Kidney capillary endothelial cell (primary cell): ENCODE measurements at regions not wholly inside any gene's neighbourhood (a gene's known extent, or its start where the extent isn't known, plus 50 kb on each side); places are given as distances from the start of the nearest gene placed in this dataset.

Experiments used
- DNase-seq: peaks from one replicate; pipeline ENCODE4 v3.0.0-alpha.2; 2018; ENCODE audit warnings: low spot score

- DNase-seq, result no peak
Observed at GRCh38 chr21:20538039-20538658, 460.1 kb upstream of the NCAM2 start.

- DNase-seq, result no peak
Observed at GRCh38 chr21:20545454-20545853, 452.8 kb upstream of the NCAM2 start.

GRCh38 chr21:20551939-20552338, 446.3 kb upstream of the NCAM2 start:
- DNase-seq, result no peak

DNA sequence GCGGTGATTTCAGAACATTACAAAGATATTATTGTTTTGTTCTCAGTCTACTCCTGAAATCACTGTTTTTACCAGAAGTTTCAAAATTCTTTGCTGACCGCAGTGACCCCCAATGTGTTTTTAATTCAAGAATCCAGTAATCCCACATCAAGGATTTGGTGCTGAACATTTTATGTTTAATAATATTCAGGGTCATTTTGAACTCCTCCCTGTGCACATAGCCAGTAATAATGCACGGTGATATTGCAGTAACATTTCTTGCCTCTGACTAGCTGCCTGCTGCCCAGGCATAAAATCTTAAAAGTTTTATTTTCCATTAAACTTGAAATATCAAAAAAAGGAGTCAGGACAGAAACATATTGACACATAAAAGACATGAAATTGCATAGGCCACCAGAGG, 443.4 kb upstream of the NCAM2 start:
- no peak for DNase-seq

DNA sequence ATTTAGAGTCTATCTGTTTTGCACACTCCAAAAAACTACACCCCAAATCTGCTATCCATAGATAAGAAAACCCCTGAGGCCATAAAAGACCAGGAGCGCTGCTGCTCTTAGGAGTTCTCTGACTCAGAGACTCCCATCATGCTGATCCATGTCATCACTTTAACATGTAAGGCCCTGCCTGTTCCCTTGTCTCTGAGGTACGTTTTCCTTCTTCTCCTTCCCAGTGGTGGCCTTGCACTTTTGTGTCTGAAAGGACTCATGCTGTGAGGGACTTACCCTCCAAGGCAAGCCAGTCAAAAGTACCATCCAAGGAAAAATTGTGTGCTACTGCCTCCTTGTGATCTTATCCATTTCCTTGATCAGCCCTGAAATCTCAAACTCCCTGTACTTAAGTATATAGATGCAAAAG, 427.4 kb upstream of the NCAM2 start:
- DNase-seq, result no peak

DNA sequence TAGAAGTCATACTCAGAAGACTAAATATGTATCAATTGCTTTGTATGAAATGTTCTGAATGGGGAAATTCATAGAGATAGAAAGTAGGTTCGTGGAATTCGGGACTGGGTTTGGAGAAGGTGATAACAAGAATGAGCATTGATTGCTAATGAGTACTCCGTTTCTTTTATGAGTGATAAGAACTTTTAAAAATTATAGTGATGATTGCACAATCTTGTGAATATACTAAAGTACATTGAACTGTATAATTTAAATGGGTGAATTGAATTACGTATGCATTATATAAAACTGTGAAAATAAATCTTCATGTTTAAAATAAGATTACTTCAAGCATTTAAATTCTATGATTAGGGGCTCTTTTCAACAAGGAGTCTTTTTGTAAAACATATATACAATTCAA, 425.6 kb upstream of the NCAM2 start:
- no peak for DNase-seq

DNA sequence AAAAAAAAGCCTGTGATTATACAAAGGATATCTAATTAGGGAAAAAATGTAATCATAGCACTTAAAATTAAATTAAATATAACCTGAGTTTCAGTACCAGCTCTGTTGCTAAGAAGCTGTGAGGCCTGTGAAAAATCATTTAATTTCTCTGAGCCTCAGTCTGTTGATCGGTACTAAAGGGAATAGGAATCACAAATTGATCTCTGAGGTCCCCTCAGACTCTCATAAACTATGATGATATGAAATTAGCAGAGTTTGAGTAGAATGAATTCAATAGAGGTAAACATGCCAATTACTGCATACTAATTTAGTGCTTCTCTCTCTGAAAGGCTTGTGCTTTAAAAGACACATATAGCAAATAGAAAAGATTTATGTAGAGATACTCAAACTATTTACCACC, 416.8 kb upstream of the NCAM2 start:
- no peak for DNase-seq

- no peak for DNase-seq
Observed at GRCh38 chr21:20591284-20591683, 406.9 kb upstream of the NCAM2 start.

DNA sequence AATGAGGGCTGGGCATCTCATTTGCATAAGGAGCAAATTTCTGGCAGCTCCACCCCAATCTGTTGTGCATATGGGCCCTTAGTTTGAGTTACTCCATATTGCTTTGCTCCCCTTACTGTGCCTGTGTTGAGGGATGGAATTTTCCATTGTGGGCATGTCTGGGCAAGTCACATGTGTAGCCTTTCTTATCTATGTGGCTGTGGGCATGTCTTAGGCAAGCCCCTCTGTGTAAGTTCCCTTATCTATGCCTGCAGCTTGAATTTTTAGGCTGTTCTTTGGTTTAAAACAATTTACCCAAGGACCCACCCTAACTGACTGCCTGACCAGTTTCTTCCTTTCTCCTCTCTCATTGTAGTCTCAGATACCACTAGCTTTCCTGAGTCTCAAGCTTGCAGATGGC, 405.7 kb upstream of the NCAM2 start:
- DNase-seq, result no peak

DNA sequence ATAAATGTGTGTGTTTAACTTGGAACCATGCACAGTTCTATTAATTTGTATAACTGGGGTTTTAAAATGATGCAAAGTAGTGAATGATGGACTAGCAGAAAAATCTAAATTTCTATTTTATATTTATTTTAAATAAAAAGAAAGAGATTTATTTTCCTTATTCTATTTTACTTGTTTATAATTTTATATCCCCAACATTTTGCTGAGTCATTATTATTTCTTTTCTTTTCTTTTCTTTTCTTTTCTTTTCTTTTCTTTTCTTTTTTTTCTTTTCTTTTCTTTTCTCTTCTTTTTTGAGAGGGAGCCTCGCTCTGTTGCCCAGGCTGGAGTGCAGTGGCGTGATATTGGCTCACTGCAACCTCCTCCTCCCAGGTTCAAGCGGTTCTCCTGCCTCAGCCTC, 395.0 kb upstream of the NCAM2 start:
- no peak for DNase-seq

- DNase-seq, result no peak
Observed at GRCh38 chr21:20611008-20611407, 387.2 kb upstream of the NCAM2 start.

DNA sequence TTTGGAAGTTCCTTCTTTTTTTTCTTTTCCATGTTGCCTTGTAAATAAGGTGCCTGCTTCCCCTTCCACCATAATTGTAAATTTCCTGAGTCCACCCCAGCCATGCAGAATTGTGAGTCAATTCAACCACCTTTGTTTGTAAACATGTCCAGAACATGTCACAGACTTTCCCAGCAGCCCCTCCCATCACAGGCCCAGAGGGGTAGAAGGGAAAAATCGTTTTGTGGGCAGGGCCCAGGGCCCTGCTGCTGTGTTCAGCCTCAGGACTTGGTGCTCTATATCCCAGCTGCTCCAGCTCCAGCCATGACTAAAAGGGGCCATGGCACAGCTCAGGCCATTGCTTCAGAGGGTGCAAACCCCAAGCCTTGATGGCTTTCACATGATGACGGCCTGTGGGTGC, 384.6 kb upstream of the NCAM2 start:
- DNase-seq, result no peak

- no peak for DNase-seq
Observed at GRCh38 chr21:20617130-20617529, 381.1 kb upstream of the NCAM2 start.

- no peak for DNase-seq
Observed at GRCh38 chr21:20618878-20619277, 379.3 kb upstream of the NCAM2 start.

GRCh38 chr21:20627594-20627993, 370.6 kb upstream of the NCAM2 start:
- DNase-seq, result no peak

DNA sequence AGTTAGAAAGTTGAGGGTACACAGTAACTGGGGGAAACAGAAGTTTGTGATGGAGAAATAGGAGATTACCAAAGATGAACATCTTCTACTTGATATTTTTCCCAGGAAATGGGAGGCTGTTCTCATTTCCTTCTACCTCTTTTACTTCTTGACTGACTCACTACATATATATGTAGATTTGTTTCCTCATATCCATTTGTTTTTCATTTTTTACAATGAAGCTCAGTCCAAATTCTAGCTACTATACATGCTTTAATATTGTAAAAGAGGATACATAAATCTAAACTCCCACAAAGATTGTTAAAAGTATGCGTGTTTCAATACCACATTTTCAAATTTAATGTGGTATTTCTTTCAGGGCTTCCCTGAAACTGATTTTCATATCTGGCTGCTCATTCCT, 366.6 kb upstream of the NCAM2 start:
- DNase-seq, result no peak

DNA sequence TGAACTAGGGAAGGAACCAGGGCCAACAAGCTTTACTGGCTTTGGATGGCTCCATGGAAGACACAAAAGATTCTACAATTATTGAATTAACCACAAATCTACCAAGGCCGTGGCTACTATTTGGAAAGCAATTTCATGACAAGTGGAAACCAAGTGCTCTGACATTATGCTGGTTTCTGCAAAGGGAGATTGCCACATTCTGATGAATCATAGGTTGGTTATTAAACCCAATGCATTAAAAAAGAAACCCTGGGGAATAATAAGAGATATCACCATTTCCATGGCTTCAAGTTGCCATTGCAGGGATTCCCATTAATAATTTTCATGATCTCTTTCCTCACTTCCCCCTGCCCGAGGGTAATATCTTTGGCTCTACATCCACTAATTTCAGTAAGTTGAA, 359.2 kb upstream of the NCAM2 start:
- DNase-seq, result no peak

DNA sequence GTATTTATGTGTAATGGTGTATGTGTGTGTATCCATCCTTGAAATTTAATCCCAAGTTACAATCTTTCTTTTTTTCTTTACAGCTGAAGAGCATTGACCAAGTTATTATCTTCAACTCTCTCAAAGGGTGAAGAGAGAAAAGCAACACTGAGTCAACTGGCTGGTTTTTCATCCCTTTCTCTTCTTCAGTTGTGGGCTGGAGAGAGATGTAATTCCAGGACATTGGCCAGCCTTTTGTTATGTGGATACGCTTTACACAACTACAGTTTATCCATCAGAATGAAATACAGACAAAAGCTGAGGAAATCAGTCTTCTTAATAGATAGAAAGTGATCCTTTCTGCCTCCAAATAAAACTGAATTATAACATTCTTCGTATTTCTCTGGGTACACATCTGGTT, 357.0 kb upstream of the NCAM2 start:
- no peak for DNase-seq

GRCh38 chr21:20642681-20643080, 355.5 kb upstream of the NCAM2 start:
- no peak for DNase-seq

DNA sequence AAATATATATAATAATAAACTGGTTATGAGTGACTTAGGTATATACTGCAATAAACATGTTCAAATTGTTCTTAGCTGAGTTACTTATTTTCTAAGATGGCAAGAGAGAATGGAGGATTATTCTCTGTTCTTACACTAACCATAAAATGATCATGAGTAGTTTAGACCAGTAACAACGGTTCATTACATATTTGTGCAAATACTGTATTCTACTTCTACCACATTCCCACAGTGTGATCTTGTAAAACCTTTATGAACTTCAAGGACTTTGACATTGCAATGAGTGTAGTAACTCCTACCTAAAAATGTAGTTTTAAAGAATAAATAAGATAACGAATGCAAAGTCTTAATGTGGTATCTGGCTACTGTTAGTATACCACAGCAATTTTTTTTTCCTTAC, 353.7 kb upstream of the NCAM2 start:
- no peak for DNase-seq

- no peak for DNase-seq
Observed at GRCh38 chr21:20645344-20645743, 352.9 kb upstream of the NCAM2 start.

- no peak for DNase-seq
Observed at GRCh38 chr21:20646431-20647165, 351.6 kb upstream of the NCAM2 start.

DNA sequence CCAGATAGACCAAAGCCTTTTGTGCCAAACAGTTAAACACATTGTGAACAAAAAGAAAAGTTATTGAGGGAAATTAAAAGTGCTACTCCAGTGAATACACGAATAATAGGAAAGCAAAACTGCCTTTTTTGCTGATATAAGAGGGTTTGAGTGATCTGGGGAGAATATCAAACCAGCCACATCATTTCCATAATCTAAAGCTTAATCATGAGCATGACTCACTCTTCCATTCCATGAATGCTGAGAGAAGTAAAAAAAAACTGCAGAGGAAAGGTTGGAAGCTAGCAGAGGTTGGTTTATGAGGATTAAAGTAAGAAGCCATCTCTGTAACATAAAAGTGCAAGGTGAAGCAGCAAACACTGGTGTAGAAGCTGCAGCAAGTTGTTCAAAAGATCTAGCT, 350.6 kb upstream of the NCAM2 start:
- DNase-seq, result no peak

- no peak for DNase-seq
Observed at GRCh38 chr21:20649231-20649630, 349.0 kb upstream of the NCAM2 start.
